NT2/D1 (cell line): ENCODE measurements at regions not wholly inside any gene's neighbourhood (a gene's known extent, or its start where the extent isn't known, plus 50 kb on each side); places are given as distances from the start of the nearest gene placed in this dataset.

Experiments
- SUZ12 ChIP-seq: IDR thresholded peaks from 2 replicates; pipeline ENCODE4 v1.6.1; 2011; ENCODE audit not compliant: insufficient read length, insufficient read depth; ENCODE audit errors: extremely low read depth
- YY1 ChIP-seq: IDR thresholded peaks from 2 replicates; pipeline ENCODE4 v1.6.1; 2011; ENCODE audit not compliant: insufficient read length, insufficient read depth
- ZNF274 ChIP-seq: IDR thresholded peaks from 2 replicates; pipeline ENCODE4 v1.6.1; 2011; ENCODE audit warnings: mild to moderate bottlenecking, low read depth, low read length

GRCh38 chr5:147046281-147046680, 167.7 kb upstream of the PPP2R2B start:
- no peak for TF ChIP-seq YY1
- no peak for TF ChIP-seq ZNF274
- no peak for TF ChIP-seq SUZ12
